ENCODE measurements at regions not wholly inside any gene's neighbourhood (a gene's known extent, or its start where the extent isn't known, plus 50 kb on each side); places are given as distances from the start of the nearest gene placed in this dataset.

GRCh38 chr4:124589786-124590185, 122.7 kb downstream of the ANKRD50 start:
- peaks cover 2% of the 10 kb centered on the region for H3K9me3 Mint-ChIP-seq
- H3K27me3 Mint-ChIP-seq = no peaks in the 10 kb centered on the region
- POLR2A ChIA-PET = no interaction called here
- no peak overlapping the region for H3K27ac Mint-ChIP-seq
- DNase-seq = no peak
- CTCF ChIA-PET = no interaction called here
- H3K4me1 Mint-ChIP-seq = no peaks in the 10 kb centered on the region
- no peaks in the 10 kb centered on the region for H3K36me3 Mint-ChIP-seq (ENCODE audit: low read depth)
- H3K4me3 Mint-ChIP-seq = no peak overlapping the region

- CTCF ChIA-PET = no interaction called here
- POLR2A ChIA-PET = no interaction called here
- Mint-ChIP-seq H3K4me3 (no peak overlapping the region), H3K9me3 (peaks cover 2% of the 10 kb centered on the region), H3K36me3 (ENCODE audit: low read depth) (no peaks in the 10 kb centered on the region), H3K27me3 (no peaks in the 10 kb centered on the region), H3K27ac (no peak overlapping the region), H3K4me1 (no peaks in the 10 kb centered on the region)
- no peak for DNase-seq
Measured at GRCh38 chr4:124590480-124590879, 122.1 kb downstream of the ANKRD50 start.

- DNase-seq = no peak
- Mint-ChIP-seq H3K4me1 (no peaks in the 10 kb centered on the region), H3K4me3 (no peak overlapping the region)
Measured at GRCh38 chr4:124591637-124592036, 120.9 kb downstream of the ANKRD50 start.

GRCh38 chr4:124593494-124593893, 119.0 kb downstream of the ANKRD50 start:
- Mint-ChIP-seq H3K4me3 (no peak overlapping the region), H3K36me3 (ENCODE audit: low read depth) (no peaks in the 10 kb centered on the region), H3K4me1 (no peaks in the 10 kb centered on the region), H3K9me3 (no peaks in the 10 kb centered on the region), H3K27ac (no peak overlapping the region), H3K27me3 (no peaks in the 10 kb centered on the region)
- no peak for DNase-seq
- POLR2A ChIA-PET = no interaction called here
- CTCF ChIA-PET = no interaction called here

More at GRCh38 chr4:124591637-124592036, 120.9 kb downstream of the ANKRD50 start:
- no peak overlapping the region for H3K27ac Mint-ChIP-seq
- ChIA-PET POLR2A (no interaction called here), CTCF (no interaction called here)
- no peaks in the 10 kb centered on the region for H3K36me3 Mint-ChIP-seq (ENCODE audit: low read depth)
- peaks cover 2% of the 10 kb centered on the region for H3K9me3 Mint-ChIP-seq
- no peaks in the 10 kb centered on the region for H3K27me3 Mint-ChIP-seq

- ChIA-PET POLR2A (no interaction called here), CTCF (no interaction called here)
- no peak for DNase-seq
- H3K4me1 Mint-ChIP-seq = no peaks in the 10 kb centered on the region
- H3K27ac Mint-ChIP-seq = no peak overlapping the region
- no peaks in the 10 kb centered on the region for H3K27me3 Mint-ChIP-seq
- H3K9me3 Mint-ChIP-seq = no peaks in the 10 kb centered on the region
- H3K4me3 Mint-ChIP-seq = no peak overlapping the region
- H3K36me3 Mint-ChIP-seq (ENCODE audit: low read depth) = no peaks in the 10 kb centered on the region
Measured at GRCh38 chr4:124594945-124595344, 117.6 kb downstream of the ANKRD50 start.

- H3K9me3 Mint-ChIP-seq = no peaks in the 10 kb centered on the region
- no peak for DNase-seq
- H3K36me3 Mint-ChIP-seq (ENCODE audit: low read depth) = no peaks in the 10 kb centered on the region
- ChIA-PET POLR2A (no interaction called here), CTCF (no interaction called here)
- H3K27me3 Mint-ChIP-seq = no peaks in the 10 kb centered on the region
- no peaks in the 10 kb centered on the region for H3K4me1 Mint-ChIP-seq
- H3K27ac Mint-ChIP-seq = no peak overlapping the region
- no peak overlapping the region for H3K4me3 Mint-ChIP-seq
Measured at GRCh38 chr4:124596816-124597215, 115.7 kb downstream of the ANKRD50 start.

- H3K27me3 Mint-ChIP-seq = no peaks in the 10 kb centered on the region
- no peaks in the 10 kb centered on the region for H3K4me1 Mint-ChIP-seq
- no peaks in the 10 kb centered on the region for H3K36me3 Mint-ChIP-seq (ENCODE audit: low read depth)
- no peak overlapping the region for H3K4me3 Mint-ChIP-seq
- ChIA-PET CTCF (no interaction called here), POLR2A (no interaction called here)
- no peak for DNase-seq
- H3K9me3 Mint-ChIP-seq = no peaks in the 10 kb centered on the region
- H3K27ac Mint-ChIP-seq = no peak overlapping the region
Measured at GRCh38 chr4:124610211-124610610, 102.3 kb downstream of the ANKRD50 start.
